ENCODE measurements at regions not wholly inside any gene's neighbourhood (a gene's known extent, or its start where the extent isn't known, plus 50 kb on each side); places are given as distances from the start of the nearest gene placed in this dataset.

DNA sequence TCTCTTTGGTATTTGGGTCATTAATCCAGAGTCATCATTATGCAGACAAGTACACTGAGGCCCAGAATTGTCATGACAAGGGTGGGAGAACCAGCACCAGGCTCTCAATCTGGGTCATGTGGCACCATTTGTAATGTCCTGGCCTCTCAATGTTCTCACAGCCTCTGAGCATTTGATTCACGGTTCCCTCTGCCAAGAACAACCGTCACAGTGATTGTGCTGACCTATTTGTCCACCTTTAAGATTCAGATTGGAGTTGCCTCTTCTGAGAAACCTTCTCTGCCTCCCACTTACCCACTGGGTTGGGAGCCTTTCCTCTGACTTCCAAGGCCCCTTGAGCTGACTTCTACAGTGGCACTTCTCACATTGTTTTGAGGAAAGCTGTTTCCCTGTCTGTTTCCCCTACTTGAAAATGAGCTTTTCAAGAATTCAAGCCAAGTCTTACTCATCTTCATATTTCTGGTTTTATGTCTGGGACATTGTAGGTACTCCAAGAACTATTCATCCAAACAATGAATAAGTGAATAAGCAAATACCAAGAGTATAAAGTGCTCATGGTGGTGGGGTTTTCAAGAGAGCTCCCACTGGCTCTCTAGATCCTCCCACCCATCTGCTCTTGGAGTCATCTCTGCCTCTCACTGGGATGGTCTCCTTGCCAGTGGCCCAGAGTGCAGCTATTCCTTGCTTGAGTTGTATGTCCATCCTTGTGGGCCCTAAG lies 126.4 kb upstream of the E2F8 start:
- H3K27ac ChIP-seq (ENCODE audit: low read depth, low read length): peak overlapping the region; percentile 12
- H3K27me3 ChIP-seq (ENCODE audit: control insufficient read depth, insufficient read depth, low read length): no peaks in the 10 kb centered on the region
- H3K9me3 ChIP-seq (ENCODE audit: control insufficient read depth, insufficient read depth, low read length): no peaks in the 10 kb centered on the region
- H3K4me3 ChIP-seq (ENCODE audit: low read depth, low read length): no peak overlapping the region
- DNase-seq (ENCODE audit: low read depth, low spot score): no peak
- CTCF ChIA-PET: interaction anchor here (1.3 kb wide), 1 partner anchor 41 kb away, joined by 4 read pairs; no protein-coding TSS in a partner anchor
- TF ChIP-seq, protein P1, sequence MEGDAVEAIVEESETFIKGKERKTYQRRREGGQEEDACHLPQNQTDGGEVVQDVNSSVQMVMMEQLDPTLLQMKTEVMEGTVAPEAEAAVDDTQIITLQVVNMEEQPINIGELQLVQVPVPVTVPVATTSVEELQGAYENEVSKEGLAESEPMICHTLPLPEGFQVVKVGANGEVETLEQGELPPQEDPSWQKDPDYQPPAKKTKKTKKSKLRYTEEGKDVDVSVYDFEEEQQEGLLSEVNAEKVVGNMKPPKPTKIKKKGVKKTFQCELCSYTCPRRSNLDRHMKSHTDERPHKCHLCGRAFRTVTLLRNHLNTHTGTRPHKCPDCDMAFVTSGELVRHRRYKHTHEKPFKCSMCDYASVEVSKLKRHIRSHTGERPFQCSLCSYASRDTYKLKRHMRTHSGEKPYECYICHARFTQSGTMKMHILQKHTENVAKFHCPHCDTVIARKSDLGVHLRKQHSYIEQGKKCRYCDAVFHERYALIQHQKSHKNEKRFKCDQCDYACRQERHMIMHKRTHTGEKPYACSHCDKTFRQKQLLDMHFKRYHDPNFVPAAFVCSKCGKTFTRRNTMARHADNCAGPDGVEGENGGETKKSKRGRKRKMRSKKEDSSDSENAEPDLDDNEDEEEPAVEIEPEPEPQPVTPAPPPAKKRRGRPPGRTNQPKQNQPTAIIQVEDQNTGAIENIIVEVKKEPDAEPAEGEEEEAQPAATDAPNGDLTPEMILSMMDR (IDR thresholded peaks at IDR 0.05; ENCODE audit: low read depth, low read length): no peak
- POLR2A ChIA-PET: no interaction called here

DNA sequence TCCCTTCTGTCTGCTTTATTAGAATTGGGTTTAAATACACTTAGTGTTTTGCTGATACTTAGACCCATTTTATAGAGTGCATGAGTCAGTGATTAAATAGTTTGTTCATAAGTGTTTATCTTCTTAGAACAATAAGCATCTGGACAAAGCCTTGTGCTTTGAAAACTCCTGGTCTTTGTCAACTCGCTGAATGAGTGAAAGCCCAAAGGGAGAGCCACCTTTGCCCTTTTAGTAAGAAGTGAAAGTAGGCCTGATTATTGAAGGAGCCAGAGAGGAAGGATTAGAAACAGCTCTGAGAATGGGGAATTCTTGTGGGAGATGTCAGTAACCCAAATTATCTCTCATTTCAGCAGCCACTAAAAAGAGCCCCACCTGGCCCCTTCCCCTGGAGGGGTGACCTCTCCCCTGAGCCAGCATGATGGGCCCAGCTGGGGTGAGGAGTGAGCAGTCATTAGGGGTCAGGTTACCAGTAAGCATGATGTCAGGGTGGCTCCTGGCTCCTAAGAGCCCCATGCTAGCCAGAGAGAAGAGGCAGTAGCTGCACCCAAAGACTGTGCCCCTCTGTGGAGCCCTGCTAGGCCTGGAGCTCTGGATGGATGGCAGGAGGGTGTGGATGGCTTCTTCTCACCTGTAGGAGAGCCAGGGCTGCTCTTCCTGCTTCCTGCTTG lies 125.1 kb upstream of the E2F8 start:
- no peaks in the 10 kb centered on the region for H3K9me3 ChIP-seq (ENCODE audit: control insufficient read depth, insufficient read depth, low read length)
- no peak overlapping the region for H3K27ac ChIP-seq (ENCODE audit: low read depth, low read length)
- TF ChIP-seq, protein P1 (IDR thresholded peaks at IDR 0.05; ENCODE audit: low read depth, low read length): no peak
- CTCF ChIA-PET: no interaction called here
- H3K27me3 ChIP-seq (ENCODE audit: control insufficient read depth, insufficient read depth, low read length): no peaks in the 10 kb centered on the region
- POLR2A ChIA-PET: no interaction called here
- H3K4me3 ChIP-seq (ENCODE audit: low read depth, low read length): no peak overlapping the region
- DNase-seq (ENCODE audit: low read depth, low spot score): no peak

DNA sequence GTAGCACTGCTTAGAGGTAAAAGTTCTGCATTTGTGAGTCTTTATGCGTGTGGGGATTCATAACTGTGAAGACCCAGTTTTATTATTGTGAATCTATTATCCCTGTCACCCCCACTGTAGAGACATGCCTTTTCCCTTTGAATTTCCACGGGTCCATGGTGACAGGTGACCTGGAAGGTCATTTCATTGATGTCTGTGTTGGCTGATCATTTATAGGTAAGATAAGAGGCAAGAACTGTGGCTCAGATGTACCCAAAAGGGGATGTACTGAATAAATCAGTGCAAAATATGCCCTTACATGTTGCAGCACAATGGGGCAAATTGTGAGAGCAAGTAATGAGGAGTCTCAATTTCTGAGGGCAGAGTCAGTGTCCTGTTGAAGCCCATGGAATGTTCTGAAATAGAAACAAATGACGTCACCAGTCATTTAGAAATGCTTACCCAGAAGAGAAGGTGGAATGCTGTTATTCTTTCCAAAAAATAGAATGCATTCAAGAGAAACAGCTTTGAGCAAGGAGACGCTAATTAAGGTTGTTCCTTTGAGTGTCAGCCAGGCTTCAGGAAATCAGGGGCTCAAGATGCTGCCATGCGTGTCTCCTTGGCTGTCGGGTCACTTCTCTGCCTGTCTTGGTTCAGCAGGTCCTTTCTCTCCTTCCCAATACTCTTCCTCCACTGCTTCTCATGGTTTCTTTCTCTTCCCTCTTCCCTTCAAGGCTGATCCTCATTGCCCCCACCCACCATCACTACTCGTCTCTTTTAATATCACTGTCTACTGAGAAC lies 118.7 kb upstream of the E2F8 start:
- ChIA-PET CTCF (no interaction called here), POLR2A (no interaction called here)
- TF ChIP-seq, protein P1 (IDR thresholded peaks at IDR 0.05; ENCODE audit: low read depth, low read length): no peak
- Histone ChIP-seq H3K27me3 (ENCODE audit: control insufficient read depth, insufficient read depth, low read length) (peaks cover 17% of the 10 kb centered on the region), H3K9me3 (ENCODE audit: control insufficient read depth, insufficient read depth, low read length) (no peaks in the 10 kb centered on the region), H3K27ac (ENCODE audit: low read depth, low read length) (no peak overlapping the region), H3K4me3 (ENCODE audit: low read depth, low read length) (no peak overlapping the region)
- peak; percentile 20 for DNase-seq (ENCODE audit: low read depth, low spot score)

DNA sequence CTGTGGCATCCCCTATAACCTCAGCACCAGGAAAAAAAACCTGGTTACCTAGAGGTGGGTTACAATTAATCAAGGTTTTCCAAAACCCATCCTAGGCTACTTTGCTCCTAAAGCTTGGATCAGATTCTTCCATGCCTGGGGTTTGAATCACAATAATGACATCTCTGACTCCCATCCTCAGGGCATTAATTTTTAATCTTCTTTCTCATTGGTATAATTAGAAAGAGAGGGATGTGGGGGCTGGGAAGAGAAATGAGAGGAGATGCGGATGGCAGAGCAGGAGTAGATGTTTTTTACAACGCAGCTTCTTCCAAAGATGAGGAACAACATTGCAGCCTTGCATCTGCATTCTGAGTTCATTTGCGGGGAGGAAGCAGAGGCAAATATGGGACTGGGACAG lies 117.2 kb upstream of the E2F8 start:
- H3K9me3 ChIP-seq (ENCODE audit: control insufficient read depth, insufficient read depth, low read length): no peaks in the 10 kb centered on the region
- no peak for DNase-seq (ENCODE audit: low read depth, low spot score)
- no peak overlapping the region for H3K4me3 ChIP-seq (ENCODE audit: low read depth, low read length)
- TF ChIP-seq, protein P1 (IDR thresholded peaks at IDR 0.05; ENCODE audit: low read depth, low read length): no peak
- no peak overlapping the region for H3K27ac ChIP-seq (ENCODE audit: low read depth, low read length)
- H3K27me3 ChIP-seq (ENCODE audit: control insufficient read depth, insufficient read depth, low read length): peaks cover 25% of the 10 kb centered on the region
- CTCF ChIA-PET: interaction anchor here (1.2 kb wide), 1 partner anchor 98 kb away, joined by 4 read pairs; no protein-coding TSS in a partner anchor
- POLR2A ChIA-PET: no interaction called here

DNA sequence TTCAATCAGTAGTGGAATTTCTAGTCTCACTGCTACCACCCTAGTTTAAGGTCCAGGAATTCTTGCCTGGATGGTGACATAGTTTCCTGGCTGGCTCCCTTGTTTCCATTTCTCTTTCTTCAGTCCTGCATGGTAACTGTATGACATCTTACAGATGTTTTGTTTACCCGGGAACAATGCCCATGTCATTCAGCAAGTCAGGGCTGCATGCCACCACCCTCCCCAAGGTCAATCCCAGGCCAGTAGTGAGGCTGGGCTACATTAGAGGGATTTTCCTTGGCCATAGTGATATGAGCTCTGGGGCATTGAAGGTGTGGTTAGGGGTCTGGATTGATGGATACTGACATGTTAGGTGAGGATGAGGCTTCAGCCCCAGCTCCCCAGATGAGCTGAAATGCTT lies 114.9 kb upstream of the E2F8 start:
- POLR2A ChIA-PET: no interaction called here
- TF ChIP-seq, protein P1 (IDR thresholded peaks at IDR 0.05; ENCODE audit: low read depth, low read length): no peak

More for the DNA sequence above, 114.9 kb upstream of the E2F8 start:
- DNase-seq (ENCODE audit: low read depth, low spot score): no peak
- CTCF ChIA-PET: no interaction called here
- Histone ChIP-seq H3K27ac (ENCODE audit: low read depth, low read length) (no peak overlapping the region), H3K4me3 (ENCODE audit: low read depth, low read length) (no peak overlapping the region), H3K27me3 (ENCODE audit: control insufficient read depth, insufficient read depth, low read length) (peaks cover 31% of the 10 kb centered on the region), H3K9me3 (ENCODE audit: control insufficient read depth, insufficient read depth, low read length) (no peaks in the 10 kb centered on the region)
